ENCODE measurements at regions not wholly inside any gene's neighbourhood (a gene's known extent, or its start where the extent isn't known, plus 50 kb on each side); places are given as distances from the start of the nearest gene placed in this dataset.
"Not testable (repeated sequence)": the region's sequence is repeated elsewhere in the genome, so short reads cannot be mapped to it uniquely, and the experiment has no call there.

DNA sequence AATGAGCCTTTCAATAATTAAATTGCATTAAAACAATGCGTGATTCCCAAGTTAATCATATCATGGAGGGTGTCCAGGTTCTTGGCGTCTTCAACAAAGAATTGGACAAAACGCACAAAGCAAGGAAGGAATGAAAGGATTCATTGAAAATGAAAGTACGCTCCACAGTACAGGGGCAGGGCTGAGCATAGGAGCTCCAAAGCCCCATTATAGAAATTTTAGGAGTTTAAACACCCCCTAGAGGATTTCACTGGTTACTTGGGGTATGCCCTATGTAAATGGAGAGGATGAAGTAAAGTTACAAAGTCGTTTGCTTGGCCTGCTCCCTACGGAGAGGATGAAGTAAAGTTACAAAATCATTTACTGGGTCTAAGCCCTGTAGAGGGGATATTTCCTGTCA is 1910.4 kb downstream of the C4orf33 start:
- Histone ChIP-seq H3K36me3 (ENCODE audit: control insufficient read depth, insufficient read depth, low read length) (no peaks in the 10 kb centered on the region), H3K27me3 (replicated peaks; ENCODE audit: control insufficient read depth, insufficient read depth, low read length) (no peaks in the 10 kb centered on the region), H3K4me3 (replicated peaks; ENCODE audit: low read depth, low read length) (no peak overlapping the region)
- no peak for DNase-seq (ENCODE audit: extremely low read depth, insufficient read length)
- TF ChIP-seq CTCF (IDR thresholded peaks at IDR 0.05; ENCODE audit: insufficient read depth, low read length, poor library complexity, severe bottlenecking) = no peak

DNA sequence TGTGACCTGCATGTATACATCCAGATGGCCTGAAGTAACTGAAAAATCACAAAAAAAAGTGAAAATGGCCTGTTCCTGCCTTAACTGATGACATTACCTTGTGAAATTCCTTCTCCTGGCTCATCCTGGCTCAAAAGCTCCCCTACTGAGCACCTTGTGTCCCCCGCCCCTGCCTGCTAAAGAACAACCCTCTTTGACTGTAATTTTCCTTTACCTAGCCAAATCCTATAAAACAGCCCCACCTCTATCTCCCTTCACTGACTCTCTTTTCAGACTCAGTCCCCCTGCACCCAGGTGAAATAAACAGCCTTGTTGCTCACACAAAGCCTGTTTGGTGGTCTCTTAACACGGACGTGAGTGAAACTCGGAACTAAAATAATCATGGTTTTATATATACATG is 1916.0 kb downstream of the C4orf33 start:
- DNase-seq (ENCODE audit: extremely low read depth, insufficient read length); H3K27me3 ChIP-seq (replicated peaks; ENCODE audit: control insufficient read depth, insufficient read depth, low read length); H3K4me3 ChIP-seq (replicated peaks; ENCODE audit: low read depth, low read length); H3K36me3 ChIP-seq (ENCODE audit: control insufficient read depth, insufficient read depth, low read length): not testable (repeated sequence)

DNA sequence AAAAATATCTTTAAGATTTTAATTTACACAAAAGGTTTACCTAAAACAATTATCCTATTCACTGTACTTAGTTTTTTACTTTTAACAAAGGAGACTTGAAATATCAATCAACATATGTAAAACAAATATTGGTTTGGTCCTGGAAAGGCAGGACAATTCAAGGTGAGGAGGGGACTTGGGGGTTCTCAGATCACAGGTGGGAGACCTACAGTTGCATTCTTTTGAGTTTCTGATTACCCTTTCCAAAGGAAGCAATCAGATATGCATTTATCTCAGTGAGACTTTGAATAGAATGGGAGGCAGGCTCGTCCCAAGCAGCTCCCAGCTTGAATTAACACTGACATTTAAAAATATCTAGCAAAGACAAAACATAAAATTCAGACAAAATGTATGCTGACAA is 1917.3 kb downstream of the C4orf33 start:
- TF ChIP-seq CTCF (IDR thresholded peaks at IDR 0.05; ENCODE audit: insufficient read depth, low read length, poor library complexity, severe bottlenecking) = no peak
- no peak for DNase-seq (ENCODE audit: extremely low read depth, insufficient read length)
- Histone ChIP-seq H3K36me3 (ENCODE audit: control insufficient read depth, insufficient read depth, low read length) (no peaks in the 10 kb centered on the region), H3K4me3 (replicated peaks; ENCODE audit: low read depth, low read length) (no peak overlapping the region), H3K27me3 (replicated peaks; ENCODE audit: control insufficient read depth, insufficient read depth, low read length) (no peaks in the 10 kb centered on the region)

DNA sequence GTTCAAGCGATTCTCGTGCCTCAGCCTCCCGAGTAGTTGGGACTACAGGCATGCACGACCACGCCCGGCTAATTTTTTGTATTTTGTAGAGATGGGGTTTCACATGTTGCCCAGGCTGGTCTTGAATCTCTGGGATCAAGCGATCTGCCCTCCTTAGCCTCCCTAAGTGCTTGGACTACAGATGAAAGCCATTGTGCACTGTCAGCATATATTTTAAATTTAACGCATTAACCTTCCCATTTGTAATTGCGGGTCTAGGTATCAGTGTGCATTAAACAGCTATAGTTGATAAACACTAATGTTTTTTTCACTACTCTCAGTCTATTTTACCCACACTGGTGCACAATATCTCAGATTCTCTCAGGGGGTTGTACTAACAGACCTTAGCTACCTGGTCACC is 1930.8 kb downstream of the C4orf33 start:
- no peak for DNase-seq (ENCODE audit: extremely low read depth, insufficient read length)
- TF ChIP-seq CTCF (IDR thresholded peaks at IDR 0.05; ENCODE audit: insufficient read depth, low read length, poor library complexity, severe bottlenecking) = no peak

GRCh38 chr4:131044368-131044767 is 1948.4 kb downstream of the C4orf33 start:
- Histone ChIP-seq H3K27me3 (replicated peaks; ENCODE audit: control insufficient read depth, insufficient read depth, low read length) (no peaks in the 10 kb centered on the region), H3K4me3 (replicated peaks; ENCODE audit: low read depth, low read length) (no peak overlapping the region), H3K36me3 (ENCODE audit: control insufficient read depth, insufficient read depth, low read length) (no peaks in the 10 kb centered on the region)
- no peak for DNase-seq (ENCODE audit: extremely low read depth, insufficient read length)
- TF ChIP-seq CTCF (IDR thresholded peaks at IDR 0.05; ENCODE audit: insufficient read depth, low read length, poor library complexity, severe bottlenecking) = no peak

More for the DNA sequence above, 1930.8 kb downstream of the C4orf33 start:
- no peaks in the 10 kb centered on the region for H3K27me3 ChIP-seq (replicated peaks; ENCODE audit: control insufficient read depth, insufficient read depth, low read length)
- H3K36me3 ChIP-seq (ENCODE audit: control insufficient read depth, insufficient read depth, low read length) = no peaks in the 10 kb centered on the region
- H3K4me3 ChIP-seq (replicated peaks; ENCODE audit: low read depth, low read length) = no peak overlapping the region

GRCh38 chr4:131046821-131047220 is 1950.9 kb downstream of the C4orf33 start:
- no peak for TF ChIP-seq CTCF (IDR thresholded peaks at IDR 0.05; ENCODE audit: insufficient read depth, low read length, poor library complexity, severe bottlenecking)
- Histone ChIP-seq H3K36me3 (ENCODE audit: control insufficient read depth, insufficient read depth, low read length) (no peaks in the 10 kb centered on the region), H3K27me3 (replicated peaks; ENCODE audit: control insufficient read depth, insufficient read depth, low read length) (no peaks in the 10 kb centered on the region), H3K4me3 (replicated peaks; ENCODE audit: low read depth, low read length) (no peak overlapping the region)
- no peak for DNase-seq (ENCODE audit: extremely low read depth, insufficient read length)
